Astrocyte of the cerebellum (primary cell): ENCODE measurements at regions not wholly inside any gene's neighbourhood (a gene's known extent, or its start where the extent isn't known, plus 50 kb on each side); places are given as distances from the start of the nearest gene placed in this dataset.
"Not testable (repeated sequence)": the region's sequence is repeated elsewhere in the genome, so short reads cannot be mapped to it uniquely, and the experiment has no call there.

Source experiments
- DNase-seq: peaks from one replicate; pipeline ENCODE4 v3.0.0-alpha.2; 2011; ENCODE audit warnings: low read depth
- H3K4me3 ChIP-seq: 2 replicates; pipeline ENCODE4 v1.5.1; 2011; ENCODE audit warnings: mild to moderate bottlenecking, low read depth, low read length, moderate library complexity
- in situ Hi-C: cut with HindIII; loops from 2 replicates; pipeline ENCODE4 v1.10.0; 2017; ENCODE audit warnings: low sequenced_read_pairs
- TF ChIP-seq, protein P1 (sequence below): IDR thresholded peaks from 2 replicates; pipeline ENCODE4 v1.5.1; 2012; ENCODE audit warnings: low read length, low read depth, moderate library complexity, mild to moderate bottlenecking; ENCODE audit errors: missing control alignments

DNA sequence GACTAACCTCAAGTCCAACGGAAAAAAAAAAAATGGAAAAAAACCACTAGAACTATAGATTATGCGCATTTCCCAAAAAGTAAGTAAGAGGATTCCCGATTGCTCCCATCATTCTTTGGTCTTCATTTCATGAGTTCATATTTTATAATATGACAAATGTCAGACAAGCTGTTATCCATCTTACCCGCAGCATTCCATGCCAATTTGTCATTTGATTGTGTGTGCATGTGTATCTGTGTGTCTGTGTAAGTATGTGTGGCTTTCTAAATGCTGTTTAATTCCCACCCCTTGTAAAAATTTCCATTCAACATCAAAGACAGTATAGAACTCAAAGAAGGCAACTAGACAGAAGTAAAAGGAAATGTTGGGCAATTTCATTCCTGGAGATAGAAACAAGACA, 434.1 kb downstream of the CDH11 start:
- in situ Hi-C loops = no loop called here
- no peak overlapping the region for H3K4me3 ChIP-seq
- TF ChIP-seq, protein P1, sequence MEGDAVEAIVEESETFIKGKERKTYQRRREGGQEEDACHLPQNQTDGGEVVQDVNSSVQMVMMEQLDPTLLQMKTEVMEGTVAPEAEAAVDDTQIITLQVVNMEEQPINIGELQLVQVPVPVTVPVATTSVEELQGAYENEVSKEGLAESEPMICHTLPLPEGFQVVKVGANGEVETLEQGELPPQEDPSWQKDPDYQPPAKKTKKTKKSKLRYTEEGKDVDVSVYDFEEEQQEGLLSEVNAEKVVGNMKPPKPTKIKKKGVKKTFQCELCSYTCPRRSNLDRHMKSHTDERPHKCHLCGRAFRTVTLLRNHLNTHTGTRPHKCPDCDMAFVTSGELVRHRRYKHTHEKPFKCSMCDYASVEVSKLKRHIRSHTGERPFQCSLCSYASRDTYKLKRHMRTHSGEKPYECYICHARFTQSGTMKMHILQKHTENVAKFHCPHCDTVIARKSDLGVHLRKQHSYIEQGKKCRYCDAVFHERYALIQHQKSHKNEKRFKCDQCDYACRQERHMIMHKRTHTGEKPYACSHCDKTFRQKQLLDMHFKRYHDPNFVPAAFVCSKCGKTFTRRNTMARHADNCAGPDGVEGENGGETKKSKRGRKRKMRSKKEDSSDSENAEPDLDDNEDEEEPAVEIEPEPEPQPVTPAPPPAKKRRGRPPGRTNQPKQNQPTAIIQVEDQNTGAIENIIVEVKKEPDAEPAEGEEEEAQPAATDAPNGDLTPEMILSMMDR = no peak
- DNase-seq = no peak

DNA sequence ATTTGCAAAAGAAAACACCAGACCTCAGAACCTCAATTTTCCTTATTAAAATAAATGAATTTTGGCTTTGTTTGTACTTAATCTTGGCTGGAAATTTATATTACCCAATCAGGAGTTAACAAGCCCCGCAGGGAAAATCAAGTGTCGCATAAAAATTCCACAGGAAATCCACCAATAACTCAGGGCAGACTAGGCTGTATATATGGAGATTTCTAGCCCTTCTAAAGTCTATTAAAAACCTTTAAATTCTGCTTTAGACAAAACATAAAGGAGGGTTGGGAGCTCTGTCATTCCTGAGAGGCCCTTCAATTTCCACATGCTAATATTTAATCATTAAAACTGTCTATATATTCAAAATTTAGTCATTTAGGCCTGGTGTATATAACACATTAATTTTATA, 434.7 kb downstream of the CDH11 start:
- TF ChIP-seq, protein P1 = no peak
- DNase-seq = no peak
- H3K4me3 ChIP-seq = no peak overlapping the region
- in situ Hi-C loops = no loop called here

DNA sequence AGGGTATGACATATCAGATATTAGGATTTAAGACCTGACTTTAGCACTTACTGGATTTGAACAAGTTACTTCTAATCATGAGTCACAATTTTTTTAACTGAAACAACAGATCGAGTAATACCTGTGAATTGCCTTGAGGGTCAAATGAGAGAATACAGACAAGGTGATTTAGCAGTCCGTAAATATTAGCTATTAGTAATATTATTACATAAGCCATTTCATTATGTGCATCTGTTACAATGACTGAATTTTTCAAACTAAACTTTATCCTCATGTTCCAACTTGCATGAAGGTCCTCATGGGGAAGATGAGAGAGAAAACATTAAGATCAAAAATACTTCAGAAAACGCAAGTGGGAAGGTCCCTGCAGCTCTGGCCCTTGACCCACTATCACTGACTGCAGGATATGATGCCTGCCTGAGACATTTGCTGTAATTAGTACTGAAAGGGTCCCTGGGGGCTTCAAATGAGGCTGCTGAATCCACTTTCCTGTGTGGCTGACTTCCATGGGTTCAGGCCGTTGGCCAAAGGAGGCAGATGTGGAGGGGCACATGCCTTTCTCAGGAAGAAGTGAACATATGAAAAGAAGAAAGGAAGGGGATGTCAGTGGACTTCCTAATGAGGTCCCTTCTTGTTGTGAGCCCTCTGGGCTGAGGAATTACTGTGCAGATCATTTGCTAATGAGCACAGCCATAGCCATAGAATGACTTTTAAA, 441.7 kb downstream of the CDH11 start:
- in situ Hi-C loops = no loop called here
- H3K4me3 ChIP-seq = no peak overlapping the region
- DNase-seq = no peak
- TF ChIP-seq, protein P1 = no peak

DNA sequence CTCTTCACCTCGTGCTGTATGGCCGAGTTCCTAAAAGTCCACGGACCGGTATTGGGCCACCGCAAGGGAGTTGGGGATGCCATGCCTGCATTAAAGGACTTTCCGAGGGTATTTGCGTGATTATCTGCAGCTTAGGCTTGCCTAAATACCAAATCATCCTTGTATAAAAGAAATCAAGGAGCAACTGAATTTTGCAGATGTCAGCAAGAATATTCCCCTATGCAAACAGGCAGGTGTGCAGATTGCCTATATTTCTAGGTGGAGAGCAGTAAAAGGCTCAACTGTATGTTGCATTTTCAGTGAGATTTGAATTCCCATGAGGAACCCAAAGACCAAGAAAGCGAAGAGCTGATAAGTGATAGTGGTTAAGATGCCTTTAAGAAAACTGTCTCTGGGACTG, 452.3 kb downstream of the CDH11 start:
- DNase-seq = no peak
- no peak overlapping the region for H3K4me3 ChIP-seq
- TF ChIP-seq, protein P1 = no peak
- in situ Hi-C loops = no loop called here

DNA sequence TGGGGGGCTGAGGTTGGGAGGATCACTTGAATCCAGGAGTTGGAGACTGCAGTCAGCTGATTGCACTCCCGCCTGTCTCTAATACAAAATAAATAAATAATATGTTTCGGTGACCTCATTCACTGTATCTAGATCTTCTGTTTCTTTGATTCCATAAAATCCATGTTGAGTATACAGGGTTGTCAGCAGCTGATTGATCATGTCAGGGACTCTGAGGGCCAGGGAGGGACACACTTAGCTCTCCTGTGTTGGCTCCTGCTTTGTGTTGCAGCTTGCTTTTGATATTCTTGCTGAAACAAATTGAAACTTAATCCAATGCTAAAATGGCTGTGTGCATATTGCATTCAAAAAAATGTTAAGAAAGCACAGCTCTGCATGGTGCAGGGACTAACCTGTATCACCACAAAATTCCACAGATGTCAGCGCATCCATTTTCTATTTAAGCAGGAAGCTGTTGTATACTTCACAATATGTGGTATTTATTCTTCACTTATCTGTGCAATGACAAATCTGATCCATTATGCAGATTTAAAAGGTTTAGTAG, 454.5 kb downstream of the CDH11 start:
- TF ChIP-seq, protein P1 = no peak
- no peak overlapping the region for H3K4me3 ChIP-seq
- in situ Hi-C loops = no loop called here
- DNase-seq = no peak

DNA sequence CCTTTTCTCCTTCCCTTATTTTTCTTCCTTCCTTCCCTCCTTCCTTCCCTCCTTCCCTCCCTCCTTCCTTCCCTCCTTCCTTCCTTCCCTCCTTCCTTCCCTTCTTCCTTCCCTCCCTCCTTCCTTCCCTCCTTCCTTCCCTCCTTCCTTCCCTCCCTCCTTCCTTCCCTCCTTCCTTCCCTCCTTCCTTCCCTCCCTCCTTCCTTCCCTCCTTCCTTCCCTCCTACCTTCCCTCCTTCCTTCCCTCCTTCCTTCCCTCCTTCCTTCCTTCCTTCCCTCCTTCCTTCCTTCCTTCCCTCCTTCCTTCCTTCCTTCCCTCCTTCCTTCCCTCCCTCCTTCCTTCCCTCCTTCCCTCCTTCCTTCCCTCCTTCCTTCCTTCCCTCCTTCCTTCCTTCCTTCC, 459.6 kb downstream of the CDH11 start:
- DNase-seq, in situ Hi-C loops, H3K4me3 ChIP-seq: not testable (repeated sequence)

DNA sequence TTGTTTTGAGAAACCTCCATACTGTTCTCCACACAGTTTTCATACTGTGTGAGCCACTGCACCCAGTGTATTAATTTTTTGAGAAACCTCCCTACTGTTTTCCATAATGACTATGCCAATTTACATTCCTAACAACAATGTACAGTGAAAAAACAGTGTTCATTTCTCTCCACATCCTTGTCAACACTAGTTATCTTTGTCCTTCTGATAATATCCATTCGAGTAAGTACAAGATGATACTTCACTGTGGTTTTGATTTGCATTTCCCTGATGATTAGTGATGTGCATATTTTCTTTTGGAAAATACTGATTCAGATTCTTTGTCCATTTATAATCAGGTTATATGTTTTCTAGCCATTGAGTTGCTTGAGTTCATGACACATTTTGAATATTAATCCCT, 462.0 kb downstream of the CDH11 start:
- no peak overlapping the region for H3K4me3 ChIP-seq
- TF ChIP-seq, protein P1 = no peak
- in situ Hi-C loops = no loop called here
- DNase-seq = no peak
